Dermis blood vessel endothelial cell (primary cell): ENCODE measurements at regions not wholly inside any gene's neighbourhood (a gene's known extent, or its start where the extent isn't known, plus 50 kb on each side); places are given as distances from the start of the nearest gene placed in this dataset.
"Not testable (repeated sequence)": the region's sequence is repeated elsewhere in the genome, so short reads cannot be mapped to it uniquely, and the experiment has no call there.

Source experiments
- DNase-seq: peaks from one replicate; pipeline ENCODE4 v3.0.0; 2010

GRCh38 chr10:64358907-64359306 lies 837.7 kb downstream of the REEP3 start:
- DNase-seq = no peak

- DNase-seq = not testable (repeated sequence)
Observed at GRCh38 chr10:64360240-64360639, 839.0 kb downstream of the REEP3 start.

DNA sequence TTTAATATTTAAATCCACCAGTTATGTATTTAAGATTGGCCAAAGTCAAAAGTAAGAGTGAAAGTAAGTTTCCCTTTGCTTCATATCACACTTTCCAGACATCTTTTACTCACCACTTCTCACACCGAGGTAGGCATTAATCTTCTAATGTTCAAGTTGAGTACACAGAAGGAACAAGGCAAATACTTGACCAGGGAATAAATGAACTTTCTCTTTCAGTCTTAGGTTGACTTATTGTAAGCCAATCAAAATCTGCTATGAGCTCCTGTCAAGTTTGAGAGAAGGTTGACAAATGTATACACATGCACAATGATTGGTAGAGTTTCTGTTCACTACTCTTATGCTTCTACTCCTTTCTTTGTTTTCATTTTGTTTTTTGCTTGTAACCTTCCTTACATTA lies 842.5 kb downstream of the REEP3 start:
- no peak for DNase-seq

DNA sequence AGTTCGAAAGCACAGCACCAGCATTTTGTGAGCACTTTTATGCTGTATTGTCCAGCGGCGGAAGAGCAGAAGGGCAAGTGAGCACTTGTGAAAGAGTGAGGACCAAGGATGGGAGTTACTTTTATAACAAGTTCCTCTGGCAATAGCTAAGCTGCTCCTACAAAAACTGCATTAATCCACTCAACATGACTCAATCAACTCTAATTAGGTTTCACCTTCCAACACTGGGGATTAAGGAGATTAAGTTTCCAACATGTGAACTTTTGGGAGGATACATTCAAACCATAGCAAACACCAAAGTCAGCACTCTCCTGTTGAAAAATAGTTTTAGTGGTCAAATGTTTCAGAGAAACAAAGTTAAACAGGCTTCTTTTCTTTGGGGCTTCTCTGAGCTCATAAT lies 844.5 kb downstream of the REEP3 start:
- no peak for DNase-seq

- DNase-seq = no peak
Observed at GRCh38 chr10:64368298-64368697, 847.1 kb downstream of the REEP3 start.

- DNase-seq = no peak
Observed at GRCh38 chr10:64369885-64370773, 848.9 kb downstream of the REEP3 start.

- no peak for DNase-seq
Observed at GRCh38 chr10:64374346-64374745, 853.1 kb downstream of the REEP3 start.

DNA sequence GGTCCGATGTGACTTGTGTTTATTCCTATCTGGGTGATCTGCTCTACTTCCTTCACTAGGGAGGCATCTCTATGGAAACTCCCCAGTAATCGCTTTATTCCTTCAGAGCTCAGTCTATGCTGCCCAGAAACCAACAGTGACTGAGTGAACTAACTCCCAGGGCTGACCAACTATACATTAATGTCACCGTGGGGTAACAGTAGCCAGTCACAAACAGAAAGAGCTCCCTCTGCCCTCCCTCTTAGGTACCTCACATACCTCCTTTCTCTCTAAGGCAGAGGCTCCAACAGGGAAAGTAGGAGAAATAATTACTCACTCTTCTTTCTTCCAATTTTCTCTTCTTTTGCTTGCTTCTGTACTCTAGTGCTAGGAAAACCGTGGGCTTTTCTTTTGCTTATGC lies 855.0 kb downstream of the REEP3 start:
- DNase-seq = no peak

GRCh38 chr10:64379898-64380297 lies 858.7 kb downstream of the REEP3 start:
- no peak for DNase-seq

GRCh38 chr10:64385355-64385754 lies 864.2 kb downstream of the REEP3 start:
- no peak for DNase-seq

GRCh38 chr10:64394744-64395143 lies 873.5 kb downstream of the REEP3 start:
- no peak for DNase-seq

- DNase-seq = no peak
Observed at GRCh38 chr10:64396105-64396708, 875.0 kb downstream of the REEP3 start.

DNA sequence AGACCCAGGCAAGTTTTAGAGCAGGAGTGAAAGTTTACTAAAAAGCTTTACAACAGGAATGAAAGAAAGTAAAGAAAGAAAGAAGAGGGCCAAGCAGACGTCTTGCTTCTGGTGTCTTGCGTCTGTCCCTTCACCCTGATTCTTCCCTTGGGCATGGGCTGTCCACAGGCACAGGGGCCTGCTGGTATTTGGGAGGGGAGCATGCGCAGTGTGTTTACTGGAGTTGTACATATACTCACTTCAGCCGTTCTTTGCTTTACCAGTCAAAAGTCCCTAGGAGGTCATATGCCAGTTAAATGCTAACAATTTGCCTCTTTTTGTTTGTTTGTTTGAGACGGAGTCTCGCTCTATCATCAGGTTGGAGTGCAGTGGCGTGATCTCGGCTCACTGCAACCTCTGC lies 875.9 kb downstream of the REEP3 start:
- no peak for DNase-seq

- no peak for DNase-seq
Observed at GRCh38 chr10:64408391-64409183, 887.4 kb downstream of the REEP3 start.

GRCh38 chr10:64409349-64409748 lies 888.1 kb downstream of the REEP3 start:
- no peak for DNase-seq

DNA sequence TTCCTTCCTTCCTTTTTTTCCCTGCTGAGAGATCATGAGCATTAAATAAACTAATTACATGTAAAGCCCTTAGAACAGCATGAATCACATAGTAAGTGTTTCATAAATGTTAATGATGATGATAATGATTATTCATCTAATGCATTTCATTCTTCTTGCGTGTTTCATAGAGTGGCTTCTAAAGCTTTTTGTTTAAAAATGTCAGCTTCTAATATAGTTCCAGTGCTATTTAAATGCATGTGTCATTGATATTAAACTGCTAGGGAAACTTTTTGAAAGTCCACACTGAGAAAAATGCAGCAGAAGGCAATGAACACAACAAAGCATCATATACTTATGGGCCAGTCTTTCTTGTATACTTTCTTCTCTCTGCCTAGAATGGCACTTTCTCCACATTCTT lies 894.8 kb downstream of the REEP3 start:
- DNase-seq = no peak

- no peak for DNase-seq
Observed at GRCh38 chr10:64419461-64419860, 898.3 kb downstream of the REEP3 start.

DNA sequence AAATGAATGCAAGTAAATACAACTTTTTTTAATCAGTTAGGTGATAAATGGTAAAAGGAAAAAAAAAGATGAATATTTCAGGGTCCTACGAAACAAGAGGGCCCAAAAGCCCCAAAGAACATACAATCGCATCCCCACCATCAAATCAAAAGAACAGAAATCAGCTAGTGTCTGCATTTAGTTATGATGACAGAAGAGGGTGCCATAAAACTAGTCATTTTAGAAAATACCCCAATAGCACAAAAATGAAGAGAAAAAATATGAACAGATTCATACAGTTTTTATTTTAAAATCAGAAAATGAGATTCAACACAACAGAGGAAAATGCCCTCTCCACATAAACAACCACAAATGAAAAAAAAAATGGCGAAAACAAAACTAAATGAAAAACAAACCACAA lies 905.5 kb downstream of the REEP3 start:
- no peak for DNase-seq

DNA sequence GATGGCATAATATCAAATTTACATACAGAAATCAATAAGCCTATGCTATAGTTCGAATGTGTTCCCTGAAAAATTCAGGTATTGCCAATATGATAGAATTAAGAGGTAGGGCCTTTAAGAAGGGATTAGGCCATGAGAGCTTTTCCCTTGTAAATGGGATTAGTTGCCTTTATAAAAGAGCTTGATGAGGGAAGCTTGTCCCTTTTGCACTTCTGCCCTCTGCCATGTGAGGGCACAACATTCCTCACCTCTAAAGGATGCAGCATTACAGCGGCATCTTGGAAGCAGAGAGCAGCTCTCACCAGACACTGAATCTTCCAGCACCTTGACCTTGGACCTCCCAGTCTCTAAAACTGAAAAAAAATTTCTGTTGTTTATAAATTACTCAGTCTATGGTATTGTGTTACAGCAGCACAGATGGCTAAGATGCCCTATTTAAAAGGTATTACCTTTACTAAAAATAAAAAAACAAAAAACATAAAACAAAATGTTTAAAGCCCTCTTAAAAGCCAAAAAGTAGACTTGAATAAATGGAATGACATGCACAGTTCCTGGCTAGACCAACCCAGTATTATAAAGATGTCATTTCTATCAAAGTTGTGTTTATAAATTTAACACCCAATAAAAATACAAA lies 909.6 kb downstream of the REEP3 start:
- DNase-seq = no peak

- not testable (repeated sequence) for DNase-seq
Observed at GRCh38 chr10:64441872-64442271, 920.7 kb downstream of the REEP3 start.

DNA sequence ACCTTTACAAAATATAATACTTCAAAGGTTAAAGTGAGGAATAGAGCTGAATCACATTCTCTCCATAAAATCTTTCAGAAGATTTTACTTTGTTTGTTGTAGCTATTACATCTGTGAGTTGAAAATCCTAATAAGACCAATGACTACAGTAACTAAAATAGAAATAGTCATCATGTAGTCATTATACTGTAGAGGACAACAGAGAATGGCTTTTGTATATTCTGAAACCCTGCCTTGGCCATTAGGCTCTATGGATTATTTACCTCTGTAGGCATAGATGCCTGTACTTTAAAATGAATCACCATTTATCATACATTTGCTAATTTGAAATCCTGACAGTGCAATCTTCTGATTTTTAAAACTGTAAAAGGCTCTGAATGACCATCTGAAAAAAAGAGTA lies 923.0 kb downstream of the REEP3 start:
- DNase-seq = no peak

GRCh38 chr10:64444564-64444963 lies 923.4 kb downstream of the REEP3 start:
- DNase-seq = no peak

DNA sequence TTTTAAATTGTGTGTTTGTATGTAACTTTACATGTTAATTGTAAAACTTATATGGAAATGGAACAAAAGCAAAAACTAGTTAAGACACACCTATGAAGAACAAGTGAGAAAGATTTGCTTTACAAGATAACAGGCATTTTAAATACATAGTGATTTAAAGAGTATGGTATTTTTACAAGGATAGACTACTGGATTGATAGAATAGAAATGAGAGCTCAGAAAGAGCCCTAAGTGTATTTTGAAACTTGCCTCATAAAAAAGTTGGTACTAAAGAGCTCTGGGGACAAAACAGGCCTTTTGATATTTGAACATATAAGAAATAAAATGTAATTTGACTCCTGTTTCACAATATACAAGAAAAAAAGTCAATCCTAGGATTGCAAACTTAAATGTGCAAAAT lies 928.4 kb downstream of the REEP3 start:
- DNase-seq = no peak
